GM23338 (cell line): ENCODE measurements at regions not wholly inside any gene's neighbourhood (a gene's known extent, or its start where the extent isn't known, plus 50 kb on each side); places are given as distances from the start of the nearest gene placed in this dataset.

Experiments used
- ATAC-seq: fragments of 200-7000 bp; cut with Tn5 transposase; 3 replicates; pipeline ENCODE4 v1.9.1; 2020
- DNase-seq: peaks from one replicate; pipeline ENCODE4 v3.0.0-alpha.2; 2015; ENCODE audit warnings: low spot score
- H2AFZ ChIP-seq: fragments of 200-600 bp; sonication (generic); 2 replicates; pipeline ENCODE4 v1.8.0; 2016; ENCODE audit warnings: antibody characterized with exemption, mild to moderate bottlenecking, moderate library complexity
- H3F3A ChIP-seq: fragments of 200-600 bp; sonication (generic); replicated peaks from 2 replicates; pipeline ENCODE4 v1.8.0; 2017; ENCODE audit warnings: antibody characterized with exemption, mixed run types, low read depth
- H3K27ac ChIP-seq: fragments of 200-600 bp; sonication (generic); 2 replicates; pipeline ENCODE4 v1.6.1; 2016; ENCODE audit warnings: low read depth
- H3K27me3 ChIP-seq: fragments of 200-600 bp; sonication (generic); 2 replicates; pipeline ENCODE4 v1.8.0; 2016; ENCODE audit warnings: mild to moderate bottlenecking, mixed run types, moderate library complexity; ENCODE audit not compliant: insufficient read depth
- H3K36me3 ChIP-seq: fragments of 200-600 bp; sonication (generic); 2 replicates; pipeline ENCODE4 v1.8.0; 2016; ENCODE audit warnings: mild to moderate bottlenecking; ENCODE audit not compliant: insufficient read depth
- H3K4me1 ChIP-seq: fragments of 200-600 bp; sonication (generic); 2 replicates; pipeline ENCODE4 v1.8.0; 2016; ENCODE audit warnings: mild to moderate bottlenecking, moderate library complexity; ENCODE audit not compliant: insufficient read depth
- H3K4me2 ChIP-seq: fragments of 200-600 bp; sonication (generic); 2 replicates; pipeline ENCODE4 v1.7.1; 2017; ENCODE audit warnings: mixed run types
- H3K4me3 ChIP-seq: fragments of 200-600 bp; sonication (generic); 2 replicates; pipeline ENCODE4 v1.6.1; 2016; ENCODE audit warnings: mixed run types
- H3K79me2 ChIP-seq: fragments of 200-600 bp; sonication (generic); replicated peaks from 2 replicates; pipeline ENCODE4 v1.8.0; 2017; ENCODE audit warnings: mild to moderate bottlenecking; ENCODE audit not compliant: insufficient read depth
- H3K9me2 ChIP-seq: fragments of 200-600 bp; sonication (generic); 2 replicates; pipeline ENCODE4 v1.8.0; 2017; ENCODE audit not compliant: insufficient read depth
- H4K20me1 ChIP-seq: fragments of 200-600 bp; sonication (generic); replicated peaks from 2 replicates; pipeline ENCODE4 v1.8.0; 2017; ENCODE audit warnings: mild to moderate bottlenecking; ENCODE audit not compliant: insufficient read depth
- H3K27ac Mint-ChIP-seq: 2 replicates; pipeline ENCODE4 v1.8.0; 2020; ENCODE audit warnings: inconsistent platforms, mild to moderate bottlenecking, moderate library complexity, mixed read lengths
- H3K27me3 Mint-ChIP-seq: 3 replicates; pipeline ENCODE4 v1.8.0; 2022; ENCODE audit warnings: low read depth, mild to moderate bottlenecking, moderate library complexity, mixed read lengths, inconsistent platforms; ENCODE audit not compliant: insufficient read depth, poor library complexity
- H3K36me3 Mint-ChIP-seq: 3 replicates; pipeline ENCODE4 v1.8.0; 2021; ENCODE audit warnings: low read depth, mild to moderate bottlenecking, inconsistent platforms, moderate library complexity, mixed read lengths
- H3K4me1 Mint-ChIP-seq: 3 replicates; pipeline ENCODE4 v1.8.0; 2020; ENCODE audit warnings: mild to moderate bottlenecking, inconsistent platforms, mixed read lengths
- H3K4me3 Mint-ChIP-seq: 3 replicates; pipeline ENCODE4 v1.8.0; 2021; ENCODE audit warnings: moderate library complexity, mild to moderate bottlenecking, inconsistent platforms, mixed read lengths
- H3K9me3 Mint-ChIP-seq: 3 replicates; pipeline ENCODE4 v1.8.0; 2020; ENCODE audit warnings: moderate library complexity, mild to moderate bottlenecking, inconsistent platforms, mixed read lengths
- CREB1 ChIP-seq: fragments of 250-450 bp; sonication (Bioruptor Pico); IDR thresholded peaks from 2 replicates; pipeline ENCODE4 v1.5.0; 2020; ENCODE audit warnings: low read depth, mild to moderate bottlenecking, moderate library complexity
- EZH2 ChIP-seq: fragments of 200-600 bp; sonication (generic); IDR thresholded peaks from one replicate; pipeline ENCODE4 v1.8.0; 2017; ENCODE audit warnings: antibody characterized with exemption, mild to moderate bottlenecking, low read depth; ENCODE audit not compliant: unreplicated experiment
- EZH2phosphoT487 ChIP-seq: fragments of 200-600 bp; sonication (generic); IDR thresholded peaks from one replicate; pipeline ENCODE4 v1.8.1; 2018; ENCODE audit warnings: antibody characterized with exemption; ENCODE audit not compliant: unreplicated experiment
- JUNB ChIP-seq: IDR thresholded peaks from one replicate; pipeline ENCODE4 v1.6.1; 2016; ENCODE audit warnings: antibody characterized with exemption; ENCODE audit not compliant: unreplicated experiment
- NANOG ChIP-seq: IDR thresholded peaks from 2 replicates; pipeline ENCODE4 v1.6.1; 2016; ENCODE audit warnings: antibody characterized with exemption, borderline replicate concordance
- POLR2AphosphoS5 ChIP-seq: IDR thresholded peaks from 2 replicates; pipeline ENCODE4 v1.6.1; 2016; ENCODE audit warnings: antibody characterized with exemption, low read depth
- STAT1 ChIP-seq: IDR thresholded peaks from one replicate; pipeline ENCODE4 v1.6.1; 2016; ENCODE audit warnings: antibody characterized with exemption; ENCODE audit not compliant: unreplicated experiment
- ZNF114 ChIP-seq: fragments of 250-450 bp; sonication (Bioruptor Pico); IDR thresholded peaks from 2 replicates; pipeline ENCODE4 v1.5.0; 2020; ENCODE audit warnings: mild to moderate bottlenecking, moderate library complexity
- ZNF331 ChIP-seq: fragments of 250-450 bp; sonication (Bioruptor Pico); IDR thresholded peaks from 2 replicates; pipeline ENCODE4 v1.5.0; 2020; ENCODE audit warnings: low read depth, mild to moderate bottlenecking, moderate library complexity
- TF ChIP-seq, protein P1 (sequence below): IDR thresholded peaks from one replicate; pipeline ENCODE4 v1.6.1; 2018; ENCODE audit warnings: antibody characterized with exemption; ENCODE audit not compliant: unreplicated experiment
- TF ChIP-seq, protein P2 (sequence below), 2 experiments: fragments of 200-600 bp in 1 of 2; sonication (generic) in 1 of 2; conservative IDR thresholded peaks; 2 replicates each; pipeline versions ENCODE4 v1.5.1 to v1.6.1; 2016 to 2017; ENCODE audit warnings: antibody characterized with exemption in 2 of 2, low read depth in 2 of 2, mild to moderate bottlenecking in 2 of 2, moderate library complexity in 1 of 2
- TF ChIP-seq, protein P3 (sequence below): IDR thresholded peaks from 2 replicates; pipeline ENCODE4 v1.6.1; 2016; ENCODE audit warnings: antibody characterized with exemption

DNA sequence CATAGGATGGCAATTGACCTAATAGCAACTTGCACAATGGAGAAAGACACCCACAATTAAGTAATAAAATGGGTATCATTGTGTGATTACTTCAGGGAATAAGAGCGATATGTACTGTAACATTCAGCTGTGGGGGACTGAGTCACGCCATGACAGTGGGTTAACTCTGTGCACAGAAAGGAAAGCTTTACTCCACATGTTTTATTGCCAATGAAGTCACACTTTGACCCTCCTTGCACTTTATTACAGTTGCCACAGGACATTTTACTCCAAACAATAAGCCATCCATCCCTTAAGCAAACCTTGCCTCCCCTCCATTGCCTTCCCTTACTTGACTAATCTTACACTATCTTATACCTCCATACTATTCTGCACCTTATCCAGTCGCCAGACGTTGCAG is 403.1 kb downstream of the VRK1 start:
- Mint-ChIP-seq H3K4me3 (no peak overlapping the region), H3K9me3 (peaks cover 4% of the 10 kb centered on the region; the same call in 2 of the 3 replicates), H3K27me3 (peaks cover 4% of the 10 kb centered on the region), H3K27ac (no peak overlapping the region), H3K36me3 (no peaks in the 10 kb centered on the region), H3K4me1 (peaks cover 2% of the 10 kb centered on the region; the same call in 1 of the 3 replicates)
- ATAC-seq, result no peak
- no peaks in the 10 kb centered on the region for H3K4me1 ChIP-seq
- 0 out of 2 replicates have a peak overlapping the region, but pooled peaks have one; percentile 35 for H2AFZ ChIP-seq
- no peak overlapping the region for H3K4me2 ChIP-seq
- no peaks in the 10 kb centered on the region for H3F3A ChIP-seq
- no peak overlapping the region for H3K27ac ChIP-seq
- no peaks in the 10 kb centered on the region for H4K20me1 ChIP-seq
- H3K36me3 ChIP-seq, result no peaks in the 10 kb centered on the region
- TF ChIP-seq ZNF114 (CRISPR knock-in tag), result no peak
- TF ChIP-seq, protein P1, sequence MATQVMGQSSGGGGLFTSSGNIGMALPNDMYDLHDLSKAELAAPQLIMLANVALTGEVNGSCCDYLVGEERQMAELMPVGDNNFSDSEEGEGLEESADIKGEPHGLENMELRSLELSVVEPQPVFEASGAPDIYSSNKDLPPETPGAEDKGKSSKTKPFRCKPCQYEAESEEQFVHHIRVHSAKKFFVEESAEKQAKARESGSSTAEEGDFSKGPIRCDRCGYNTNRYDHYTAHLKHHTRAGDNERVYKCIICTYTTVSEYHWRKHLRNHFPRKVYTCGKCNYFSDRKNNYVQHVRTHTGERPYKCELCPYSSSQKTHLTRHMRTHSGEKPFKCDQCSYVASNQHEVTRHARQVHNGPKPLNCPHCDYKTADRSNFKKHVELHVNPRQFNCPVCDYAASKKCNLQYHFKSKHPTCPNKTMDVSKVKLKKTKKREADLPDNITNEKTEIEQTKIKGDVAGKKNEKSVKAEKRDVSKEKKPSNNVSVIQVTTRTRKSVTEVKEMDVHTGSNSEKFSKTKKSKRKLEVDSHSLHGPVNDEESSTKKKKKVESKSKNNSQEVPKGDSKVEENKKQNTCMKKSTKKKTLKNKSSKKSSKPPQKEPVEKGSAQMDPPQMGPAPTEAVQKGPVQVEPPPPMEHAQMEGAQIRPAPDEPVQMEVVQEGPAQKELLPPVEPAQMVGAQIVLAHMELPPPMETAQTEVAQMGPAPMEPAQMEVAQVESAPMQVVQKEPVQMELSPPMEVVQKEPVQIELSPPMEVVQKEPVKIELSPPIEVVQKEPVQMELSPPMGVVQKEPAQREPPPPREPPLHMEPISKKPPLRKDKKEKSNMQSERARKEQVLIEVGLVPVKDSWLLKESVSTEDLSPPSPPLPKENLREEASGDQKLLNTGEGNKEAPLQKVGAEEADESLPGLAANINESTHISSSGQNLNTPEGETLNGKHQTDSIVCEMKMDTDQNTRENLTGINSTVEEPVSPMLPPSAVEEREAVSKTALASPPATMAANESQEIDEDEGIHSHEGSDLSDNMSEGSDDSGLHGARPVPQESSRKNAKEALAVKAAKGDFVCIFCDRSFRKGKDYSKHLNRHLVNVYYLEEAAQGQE, result no peak
- TF ChIP-seq, protein P2, sequence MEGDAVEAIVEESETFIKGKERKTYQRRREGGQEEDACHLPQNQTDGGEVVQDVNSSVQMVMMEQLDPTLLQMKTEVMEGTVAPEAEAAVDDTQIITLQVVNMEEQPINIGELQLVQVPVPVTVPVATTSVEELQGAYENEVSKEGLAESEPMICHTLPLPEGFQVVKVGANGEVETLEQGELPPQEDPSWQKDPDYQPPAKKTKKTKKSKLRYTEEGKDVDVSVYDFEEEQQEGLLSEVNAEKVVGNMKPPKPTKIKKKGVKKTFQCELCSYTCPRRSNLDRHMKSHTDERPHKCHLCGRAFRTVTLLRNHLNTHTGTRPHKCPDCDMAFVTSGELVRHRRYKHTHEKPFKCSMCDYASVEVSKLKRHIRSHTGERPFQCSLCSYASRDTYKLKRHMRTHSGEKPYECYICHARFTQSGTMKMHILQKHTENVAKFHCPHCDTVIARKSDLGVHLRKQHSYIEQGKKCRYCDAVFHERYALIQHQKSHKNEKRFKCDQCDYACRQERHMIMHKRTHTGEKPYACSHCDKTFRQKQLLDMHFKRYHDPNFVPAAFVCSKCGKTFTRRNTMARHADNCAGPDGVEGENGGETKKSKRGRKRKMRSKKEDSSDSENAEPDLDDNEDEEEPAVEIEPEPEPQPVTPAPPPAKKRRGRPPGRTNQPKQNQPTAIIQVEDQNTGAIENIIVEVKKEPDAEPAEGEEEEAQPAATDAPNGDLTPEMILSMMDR (conservative IDR thresholded peaks at IDR 0.05; ENCODE audit: low read depth in 2 of 2), result no peak
- no peak for TF ChIP-seq CREB1 (CRISPR knock-in tag)
- no peak for TF ChIP-seq EZH2
- TF ChIP-seq NANOG, result no peak
- TF ChIP-seq JUNB, result no peak
- TF ChIP-seq POLR2AphosphoS5, result no peak
- no peak overlapping the region for H3K4me3 ChIP-seq
- H3K79me2 ChIP-seq, result no peaks in the 10 kb centered on the region
- H3K9me2 ChIP-seq, result peaks cover 13% of the 10 kb centered on the region; the same call in 1 of the 2 replicates
- no peaks in the 10 kb centered on the region for H3K27me3 ChIP-seq
- DNase-seq, result no peak

DNA sequence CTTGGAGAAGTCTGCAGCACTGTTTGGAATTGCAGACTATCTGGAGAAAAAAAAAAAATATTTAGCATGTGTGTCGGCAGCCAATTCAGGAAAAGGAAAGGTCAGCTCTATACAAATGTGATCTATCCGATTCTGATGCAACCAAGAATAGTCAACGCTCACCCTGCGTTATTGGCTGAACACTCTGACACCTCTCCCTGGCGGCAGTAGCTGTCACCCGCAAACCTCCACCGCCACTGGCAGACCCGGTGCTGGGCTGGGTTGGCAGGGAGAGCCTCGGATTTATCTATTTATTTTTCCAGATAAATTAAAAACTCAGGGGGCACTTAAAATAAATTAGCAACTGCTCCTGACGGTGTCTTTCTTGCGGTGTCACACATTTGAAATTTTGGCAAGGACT is 409.7 kb downstream of the VRK1 start:
- ATAC-seq, result no peak
- H3K36me3 Mint-ChIP-seq, result no peaks in the 10 kb centered on the region
- no peak overlapping the region for H3K27ac ChIP-seq
- no peaks in the 10 kb centered on the region for H4K20me1 ChIP-seq
- peaks cover 2% of the 10 kb centered on the region; the same call in 1 of the 3 replicates for H3K4me1 Mint-ChIP-seq
- no peak overlapping the region for H3K4me3 ChIP-seq
- no peaks in the 10 kb centered on the region for H3K27me3 Mint-ChIP-seq
- no peaks in the 10 kb centered on the region for H3K4me1 ChIP-seq
- H2AFZ ChIP-seq, result peak overlapping the region; percentile 86; the same call in 1 of the 2 replicates
- no peaks in the 10 kb centered on the region for H3K9me2 ChIP-seq
- no peaks in the 10 kb centered on the region for H3F3A ChIP-seq
- H3K9me3 Mint-ChIP-seq, result no peaks in the 10 kb centered on the region
- DNase-seq, result no peak
- no peaks in the 10 kb centered on the region for H3K27me3 ChIP-seq
- no peak overlapping the region for H3K27ac Mint-ChIP-seq
- no peak overlapping the region for H3K4me3 Mint-ChIP-seq
- H3K4me2 ChIP-seq, result no peak overlapping the region
- no peaks in the 10 kb centered on the region for H3K79me2 ChIP-seq
- TF ChIP-seq STAT1 (no peak), ZNF331 (CRISPR knock-in tag) (no peak), EZH2phosphoT487 (no peak)
- TF ChIP-seq, protein P3, sequence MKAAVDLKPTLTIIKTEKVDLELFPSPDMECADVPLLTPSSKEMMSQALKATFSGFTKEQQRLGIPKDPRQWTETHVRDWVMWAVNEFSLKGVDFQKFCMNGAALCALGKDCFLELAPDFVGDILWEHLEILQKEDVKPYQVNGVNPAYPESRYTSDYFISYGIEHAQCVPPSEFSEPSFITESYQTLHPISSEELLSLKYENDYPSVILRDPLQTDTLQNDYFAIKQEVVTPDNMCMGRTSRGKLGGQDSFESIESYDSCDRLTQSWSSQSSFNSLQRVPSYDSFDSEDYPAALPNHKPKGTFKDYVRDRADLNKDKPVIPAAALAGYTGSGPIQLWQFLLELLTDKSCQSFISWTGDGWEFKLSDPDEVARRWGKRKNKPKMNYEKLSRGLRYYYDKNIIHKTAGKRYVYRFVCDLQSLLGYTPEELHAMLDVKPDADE, result no peak
- H3K36me3 ChIP-seq, result no peaks in the 10 kb centered on the region
